ENCODE measurements at regions not wholly inside any gene's neighbourhood (a gene's known extent, or its start where the extent isn't known, plus 50 kb on each side); places are given as distances from the start of the nearest gene placed in this dataset.

DNA sequence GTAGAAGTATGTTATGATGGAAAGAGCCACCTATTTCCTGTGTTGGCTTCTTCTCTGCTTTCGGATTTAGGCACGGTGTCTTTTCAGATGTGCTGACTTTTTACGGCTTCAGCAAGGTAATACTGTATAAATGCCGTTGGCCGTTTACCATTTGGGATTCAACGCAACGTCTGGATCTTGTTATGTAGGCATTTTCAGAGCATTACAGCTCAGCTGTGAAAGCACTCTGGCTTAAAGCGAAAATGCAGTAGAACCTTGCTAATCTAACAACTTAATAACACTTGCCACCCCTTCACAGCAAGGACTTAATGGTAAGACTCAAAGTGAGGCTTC is 229.9 kb downstream of the EFCAB11 start:
- TF ChIP-seq, protein P1, sequence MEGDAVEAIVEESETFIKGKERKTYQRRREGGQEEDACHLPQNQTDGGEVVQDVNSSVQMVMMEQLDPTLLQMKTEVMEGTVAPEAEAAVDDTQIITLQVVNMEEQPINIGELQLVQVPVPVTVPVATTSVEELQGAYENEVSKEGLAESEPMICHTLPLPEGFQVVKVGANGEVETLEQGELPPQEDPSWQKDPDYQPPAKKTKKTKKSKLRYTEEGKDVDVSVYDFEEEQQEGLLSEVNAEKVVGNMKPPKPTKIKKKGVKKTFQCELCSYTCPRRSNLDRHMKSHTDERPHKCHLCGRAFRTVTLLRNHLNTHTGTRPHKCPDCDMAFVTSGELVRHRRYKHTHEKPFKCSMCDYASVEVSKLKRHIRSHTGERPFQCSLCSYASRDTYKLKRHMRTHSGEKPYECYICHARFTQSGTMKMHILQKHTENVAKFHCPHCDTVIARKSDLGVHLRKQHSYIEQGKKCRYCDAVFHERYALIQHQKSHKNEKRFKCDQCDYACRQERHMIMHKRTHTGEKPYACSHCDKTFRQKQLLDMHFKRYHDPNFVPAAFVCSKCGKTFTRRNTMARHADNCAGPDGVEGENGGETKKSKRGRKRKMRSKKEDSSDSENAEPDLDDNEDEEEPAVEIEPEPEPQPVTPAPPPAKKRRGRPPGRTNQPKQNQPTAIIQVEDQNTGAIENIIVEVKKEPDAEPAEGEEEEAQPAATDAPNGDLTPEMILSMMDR (IDR thresholded peaks at IDR 0.05), result no peak
- TF ChIP-seq POLR2AphosphoS5 (IDR thresholded peaks at IDR 0.05), result no peak
- no peak for TF ChIP-seq POLR2A (IDR thresholded peaks at IDR 0.05)
- no peak for TF ChIP-seq EP300 (IDR thresholded peaks at IDR 0.05)
- Histone ChIP-seq H3K27me3 (no peaks in the 10 kb centered on the region), H3K4me3 (peak overlapping the region; percentile 29), H3K4me1 (peaks cover 29% of the 10 kb centered on the region), H3K9me3 (no peaks in the 10 kb centered on the region), H3K27ac (no peak overlapping the region), H3K36me3 (no peaks in the 10 kb centered on the region)
- WGBS, result 13% methylated on average over 8 of the region's 8 CpGs
- DNase-seq (ENCODE audit: low spot score in 2 of 2), result no peak

DNA sequence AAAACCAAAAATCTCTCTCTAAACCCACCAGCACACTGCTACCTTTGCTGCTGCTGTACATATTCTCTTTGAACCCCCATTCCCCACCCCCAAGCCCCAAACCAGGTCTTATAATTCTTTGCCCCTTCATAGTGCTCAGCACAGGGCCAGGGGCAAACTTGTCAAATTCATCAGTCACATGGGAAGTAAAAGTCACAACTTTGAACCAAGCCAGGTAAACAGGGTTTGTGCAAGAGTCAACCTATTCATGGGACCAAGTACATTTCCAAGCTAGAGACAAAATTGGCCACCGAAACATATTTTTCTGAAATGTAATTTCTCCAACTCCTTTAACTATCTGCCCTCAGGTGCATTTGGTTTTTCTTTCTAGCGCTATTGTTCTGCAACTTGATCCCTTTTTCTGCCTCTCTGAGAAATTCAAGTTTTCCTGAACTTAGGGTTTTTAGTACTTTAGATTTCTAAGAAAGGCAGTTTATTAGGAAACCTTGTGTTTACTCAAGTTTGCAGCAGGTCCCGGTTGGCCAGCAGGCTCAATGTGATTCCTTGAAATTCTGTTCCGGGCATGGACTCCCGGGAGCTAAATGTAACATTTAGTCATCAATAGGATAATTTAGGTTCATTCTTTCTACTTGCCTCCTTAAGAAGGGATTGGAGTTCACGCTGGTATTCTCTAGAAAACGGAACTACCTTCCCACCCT is 230.5 kb downstream of the EFCAB11 start:
- Histone ChIP-seq H3K9me3 (no peaks in the 10 kb centered on the region), H3K27me3 (no peaks in the 10 kb centered on the region), H3K4me3 (peak overlapping the region; percentile 29), H3K27ac (no peak overlapping the region), H3K4me1 (peaks cover 29% of the 10 kb centered on the region), H3K36me3 (no peaks in the 10 kb centered on the region)
- no peak for DNase-seq (ENCODE audit: low spot score in 2 of 2)
- WGBS, result 26% methylated on average over 7 of the region's 7 CpGs
- TF ChIP-seq POLR2A (IDR thresholded peaks at IDR 0.05) (no peak), EP300 (IDR thresholded peaks at IDR 0.05) (no peak), POLR2AphosphoS5 (IDR thresholded peaks at IDR 0.05) (no peak)
- TF ChIP-seq, protein P1 (IDR thresholded peaks at IDR 0.05), result no peak

GRCh38 chr14:89721956-89722355 is 232.6 kb downstream of the EFCAB11 start:
- H3K27me3 ChIP-seq, result no peaks in the 10 kb centered on the region
- TF ChIP-seq EP300 (IDR thresholded peaks at IDR 0.05) (no peak), POLR2AphosphoS5 (IDR thresholded peaks at IDR 0.05) (no peak), POLR2A (IDR thresholded peaks at IDR 0.05) (no peak)
- TF ChIP-seq, protein P1 (IDR thresholded peaks at IDR 0.05), result no peak
- H3K36me3 ChIP-seq, result no peaks in the 10 kb centered on the region
- H3K9me3 ChIP-seq, result no peaks in the 10 kb centered on the region
- H3K4me1 ChIP-seq, result peaks cover 29% of the 10 kb centered on the region
- no peak for DNase-seq (ENCODE audit: low spot score in 2 of 2)
- H3K4me3 ChIP-seq, result no peak overlapping the region
- peak overlapping the region; percentile 51 for H3K27ac ChIP-seq
- 55% methylated on average over 6 of the region's 6 CpGs for WGBS

DNA sequence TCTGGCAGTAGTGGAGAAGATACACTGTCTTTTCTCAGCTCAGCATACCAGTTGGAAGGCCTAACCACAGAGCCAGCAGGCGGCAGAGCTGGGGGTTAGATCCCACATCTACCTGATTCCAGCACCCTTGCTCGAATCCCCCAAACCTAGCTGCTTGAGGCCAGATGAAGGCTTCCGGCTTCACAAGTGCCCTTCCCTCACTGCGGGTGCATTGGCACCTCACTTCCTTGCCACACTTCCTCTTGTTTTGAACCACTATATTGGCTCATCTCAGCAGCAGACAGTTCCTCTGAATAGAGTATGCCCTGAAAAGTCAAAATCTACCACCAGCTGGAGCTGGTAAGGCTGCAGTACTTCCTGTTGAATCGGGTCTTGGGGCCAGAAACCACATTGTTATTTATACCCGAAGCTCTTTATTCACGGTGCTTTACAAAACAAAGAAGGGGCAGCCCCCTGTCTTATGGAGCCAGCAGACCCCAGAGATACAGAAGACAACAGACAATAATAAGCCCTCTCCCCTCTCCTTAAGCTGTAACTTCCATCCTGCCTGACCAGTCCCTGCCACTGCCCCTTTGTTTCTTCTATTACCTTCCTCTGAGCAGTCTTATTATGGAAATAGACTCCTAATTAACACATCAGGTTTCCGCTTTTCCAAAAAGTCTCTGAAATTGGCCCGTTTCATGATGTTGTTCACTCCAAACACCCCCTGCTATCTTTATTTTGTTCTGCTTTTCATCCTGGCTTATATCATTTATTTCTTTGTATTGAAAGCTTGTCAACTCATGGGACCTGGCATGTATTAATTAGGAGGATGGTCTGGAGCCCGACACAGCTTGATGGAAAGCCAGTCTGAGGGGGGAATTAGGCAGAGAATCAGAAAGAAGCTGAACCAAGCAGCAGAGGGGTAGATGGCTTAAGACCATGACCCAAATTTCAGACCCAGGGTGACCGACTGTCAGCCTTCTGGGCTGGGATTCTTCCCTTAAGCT is 233.5 kb downstream of the EFCAB11 start:
- Histone ChIP-seq H3K27ac (peak overlapping the region; percentile 51), H3K27me3 (no peaks in the 10 kb centered on the region), H3K4me3 (no peak overlapping the region), H3K9me3 (no peaks in the 10 kb centered on the region), H3K36me3 (no peaks in the 10 kb centered on the region), H3K4me1 (peaks cover 29% of the 10 kb centered on the region)
- WGBS, result 70% methylated on average over 11 of the region's 11 CpGs
- TF ChIP-seq EP300 (IDR thresholded peaks at IDR 0.05), result no peak
- TF ChIP-seq, protein P1 (IDR thresholded peaks at IDR 0.05), result no peak
- TF ChIP-seq POLR2A (IDR thresholded peaks at IDR 0.05), result no peak
- no peak for TF ChIP-seq POLR2AphosphoS5 (IDR thresholded peaks at IDR 0.05)
- DNase-seq (ENCODE audit: low spot score in 2 of 2), result no peak

DNA sequence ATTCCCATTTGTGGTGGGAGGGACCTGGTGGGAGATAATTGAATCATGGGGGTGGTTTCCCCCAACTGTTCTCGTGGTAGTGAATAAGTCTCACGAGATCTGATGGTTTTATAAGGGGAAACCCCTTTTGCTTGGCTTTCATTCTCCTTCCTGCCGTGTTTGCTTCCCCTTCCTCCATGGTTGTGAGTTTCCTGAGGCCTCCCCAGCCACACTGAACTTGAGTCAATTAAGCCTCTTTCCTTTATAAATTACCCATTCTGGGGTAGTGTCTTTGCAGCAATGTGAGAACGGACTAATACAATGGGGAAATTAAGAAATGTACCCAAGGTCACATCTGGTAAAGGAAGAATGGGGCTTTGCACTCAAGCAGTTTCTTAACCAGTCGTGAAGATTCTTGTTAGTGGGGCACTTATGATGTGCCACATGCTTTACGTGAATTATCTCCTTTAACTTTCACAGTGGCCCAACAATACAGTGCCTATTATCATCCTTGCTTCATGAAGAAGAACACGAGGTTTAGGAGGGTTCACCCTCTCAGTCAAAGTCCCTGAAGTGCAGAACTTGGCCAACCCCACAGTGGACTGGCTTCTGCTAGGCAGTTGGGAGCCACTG is 234.3 kb downstream of the EFCAB11 start:
- no peak for DNase-seq (ENCODE audit: low spot score in 2 of 2)
- Histone ChIP-seq H3K27me3 (no peaks in the 10 kb centered on the region), H3K4me1 (peaks cover 27% of the 10 kb centered on the region), H3K36me3 (no peaks in the 10 kb centered on the region), H3K4me3 (no peak overlapping the region), H3K9me3 (no peaks in the 10 kb centered on the region), H3K27ac (peak overlapping the region; percentile 51)
- 76% methylated on average over 7 of the region's 7 CpGs for WGBS
- TF ChIP-seq POLR2A (IDR thresholded peaks at IDR 0.05) (no peak), EP300 (IDR thresholded peaks at IDR 0.05) (no peak), POLR2AphosphoS5 (IDR thresholded peaks at IDR 0.05) (no peak)
- TF ChIP-seq, protein P1 (IDR thresholded peaks at IDR 0.05), result no peak

Data from suprapubic skin (tissue), 4 donors.